SK-N-SH (cell line): ENCODE measurements at regions not wholly inside any gene's neighbourhood (a gene's known extent, or its start where the extent isn't known, plus 50 kb on each side); places are given as distances from the start of the nearest gene placed in this dataset.

Source experiments
- CTCF ChIA-PET: fragments of 300-600, 350-600 bp; formaldehyde crosslinking; extraction: SDS; loops from one replicate; lab custom pipeline; 2021; lab: Yijun Ruan, JAX
- POLR2A ChIA-PET: fragments of 350-600 bp; sonication (Branson Sonifier 250); formaldehyde crosslinking; extraction: SDS; loops from one replicate; lab custom pipeline; 2020; ENCODE audit warnings: antibody characterized with exemption, inconsistent platforms; lab: Yijun Ruan, JAX
- DNase-seq: peaks from one replicate; pipeline ENCODE4 v3.0.0; 2012
- H2AFZ ChIP-seq: fragments of 200-600 bp; sonication (generic); 2 replicates; pipeline ENCODE4 v1.8.1; 2016; ENCODE audit warnings: antibody characterized with exemption, mild to moderate bottlenecking, low read depth
- H3F3A ChIP-seq: fragments of 200-600 bp; sonication (generic); replicated peaks from 2 replicates; pipeline ENCODE3; 2016; ENCODE audit warnings: antibody characterized with exemption, mild to moderate bottlenecking; ENCODE audit not compliant: insufficient read depth
- H3K27ac ChIP-seq, 2 experiments: fragments of 200-500 bp in 1 of 2; fragments of 200-600 bp in 1 of 2; sonication (Bioruptor generic) in 1 of 2; sonication (generic), shearing (Covaris generic) in 1 of 2; 2 replicates each; pipeline versions ENCODE4 v1.5.1 to v1.6.1; 2014 to 2016; ENCODE audit warnings: low read depth in 2 of 2, inconsistent platforms in 1 of 2, low read length in 1 of 2, mild to moderate bottlenecking in 1 of 2, mixed read lengths in 1 of 2
- H3K27me3 ChIP-seq: fragments of 200-600 bp; sonication (generic), shearing (Covaris generic); 2 replicates; pipeline ENCODE4 v1.6.1; 2016; ENCODE audit warnings: mixed run types; ENCODE audit not compliant: insufficient read depth
- H3K36me3 ChIP-seq, 2 experiments: fragments of 200-500 bp in 1 of 2; fragments of 200-600 bp in 1 of 2; sonication (Bioruptor generic) in 1 of 2; sonication (generic) in 1 of 2; replicated peaks in 1 of 2; 2 replicates each; pipeline versions ENCODE3 to v1.5.1; 2014 to 2016; ENCODE audit warnings: low read length in 1 of 2, mild to moderate bottlenecking in 1 of 2; ENCODE audit not compliant: insufficient read depth in 2 of 2, control insufficient read depth in 1 of 2
- H3K4me1 ChIP-seq, 2 experiments: fragments of 200-500 bp in 1 of 2; fragments of 200-600 bp in 1 of 2; sonication (Bioruptor generic) in 1 of 2; sonication (generic), shearing (Covaris generic) in 1 of 2; 2 replicates each; pipeline versions ENCODE4 v1.5.1 to v1.6.1; 2014 to 2016; ENCODE audit warnings: low read depth in 1 of 2, low read length in 1 of 2, mixed run types in 1 of 2; ENCODE audit not compliant: insufficient read depth in 2 of 2, control insufficient read depth in 1 of 2
- H3K4me2 ChIP-seq: fragments of 200-600 bp; sonication (generic), shearing (Covaris generic); 2 replicates; pipeline ENCODE4 v1.6.1; 2017; ENCODE audit warnings: mixed run types
- H3K4me3 ChIP-seq, 2 experiments: fragments of 200-500 bp in 1 of 2; fragments of 200-600 bp in 1 of 2; sonication (Bioruptor generic) in 1 of 2; sonication (generic), shearing (Covaris generic) in 1 of 2; 2 replicates each; pipeline versions ENCODE4 v1.5.1 to v1.8.1; 2014 to 2016; ENCODE audit warnings: low read depth in 2 of 2, inconsistent platforms in 1 of 2, low read length in 1 of 2, mild to moderate bottlenecking in 1 of 2, mixed read lengths in 1 of 2, moderate library complexity in 1 of 2
- H3K79me2 ChIP-seq: fragments of 200-600 bp; sonication (generic); 2 replicates; pipeline ENCODE4 v1.8.1; 2017; ENCODE audit warnings: mild to moderate bottlenecking; ENCODE audit not compliant: insufficient read depth
- H3K9ac ChIP-seq: fragments of 200-600 bp; sonication (generic); 2 replicates; pipeline ENCODE4 v1.6.1; 2017; ENCODE audit warnings: mixed run types
- H3K9me2 ChIP-seq: fragments of 200-600 bp; sonication (generic); 2 replicates; pipeline ENCODE4 v1.6.1; 2017; ENCODE audit warnings: mixed run types
- H3K9me3 ChIP-seq: fragments of 200-600 bp; sonication (generic); 2 replicates; pipeline ENCODE4 v1.6.1; 2017; ENCODE audit warnings: mixed run types, mild to moderate bottlenecking, moderate library complexity
- H4K20me1 ChIP-seq: fragments of 200-600 bp; sonication (generic); 2 replicates; pipeline ENCODE4 v1.6.1; 2017; ENCODE audit warnings: mild to moderate bottlenecking, mixed run types; ENCODE audit not compliant: insufficient read depth
- CHD2 ChIP-seq: fragments of 150-350 bp; IDR thresholded peaks from 2 replicates; pipeline ENCODE4 v1.6.1; 2018; ENCODE audit warnings: low read length; ENCODE audit not compliant: partially characterized antibody
- FOXM1 ChIP-seq: IDR thresholded peaks from 2 replicates; pipeline ENCODE4 v1.4.0; 2012; ENCODE audit warnings: low read depth, mild to moderate bottlenecking
- GABPA ChIP-seq: IDR thresholded peaks from 2 replicates; pipeline ENCODE4 v1.4.0; 2012; ENCODE audit warnings: low read depth, mild to moderate bottlenecking
- MEF2A ChIP-seq: IDR thresholded peaks from 2 replicates; pipeline ENCODE4 v1.4.0; 2012; ENCODE audit warnings: low read depth, borderline replicate concordance
- RFX5 ChIP-seq: IDR thresholded peaks from 2 replicates; pipeline ENCODE4 v1.6.1; 2012; ENCODE audit warnings: mild to moderate bottlenecking, improper control_type of control experiment, low read length
- SIN3A ChIP-seq: IDR thresholded peaks from 2 replicates; pipeline ENCODE4 v1.6.1; 2012; ENCODE audit warnings: low read depth, mild to moderate bottlenecking, low read length, moderate library complexity, borderline replicate concordance
- TEAD4 ChIP-seq: IDR thresholded peaks from 2 replicates; pipeline ENCODE4 v1.4.0; 2012; ENCODE audit warnings: mild to moderate bottlenecking, borderline replicate concordance; ENCODE audit not compliant: insufficient read depth
- YY1 ChIP-seq: IDR thresholded peaks from 2 replicates; pipeline ENCODE4 v1.4.0; 2012; ENCODE audit warnings: low read depth, mild to moderate bottlenecking
- WGBS: methylation state at CpG from one replicate; pipeline ENCODE4 v1.1.6; 2017; ENCODE audit warnings: low lambda C conversion rate; 5-methylcytosine and 5-hydroxymethylcytosine counted together
- TF ChIP-seq, protein P1 (sequence below): fragments of 150-350 bp; IDR thresholded peaks from 2 replicates; pipeline ENCODE4 v1.6.1; 2016; ENCODE audit warnings: mild to moderate bottlenecking, low read depth, low read length
- TF ChIP-seq, protein P2 (sequence below): fragments of 150-350 bp; IDR thresholded peaks from 2 replicates; pipeline ENCODE4 v1.6.1; 2017; ENCODE audit warnings: antibody characterized with exemption, low read length, low read depth, borderline replicate concordance
- TF ChIP-seq, protein P3 (sequence below): IDR thresholded peaks from 2 replicates; pipeline ENCODE4 v1.4.0; 2012; ENCODE audit warnings: low read depth
- TF ChIP-seq, protein P4 (sequence below): IDR thresholded peaks from 2 replicates; pipeline ENCODE4 v1.6.1; 2012; ENCODE audit warnings: mild to moderate bottlenecking, low read depth, low read length, moderate library complexity
- TF ChIP-seq, protein P5 (sequence below): IDR thresholded peaks from 2 replicates; pipeline ENCODE4; 2012
- TF ChIP-seq, protein P6 (sequence below): IDR thresholded peaks from 2 replicates; pipeline ENCODE4 v1.4.0; 2012; ENCODE audit warnings: low read depth, borderline replicate concordance

DNA sequence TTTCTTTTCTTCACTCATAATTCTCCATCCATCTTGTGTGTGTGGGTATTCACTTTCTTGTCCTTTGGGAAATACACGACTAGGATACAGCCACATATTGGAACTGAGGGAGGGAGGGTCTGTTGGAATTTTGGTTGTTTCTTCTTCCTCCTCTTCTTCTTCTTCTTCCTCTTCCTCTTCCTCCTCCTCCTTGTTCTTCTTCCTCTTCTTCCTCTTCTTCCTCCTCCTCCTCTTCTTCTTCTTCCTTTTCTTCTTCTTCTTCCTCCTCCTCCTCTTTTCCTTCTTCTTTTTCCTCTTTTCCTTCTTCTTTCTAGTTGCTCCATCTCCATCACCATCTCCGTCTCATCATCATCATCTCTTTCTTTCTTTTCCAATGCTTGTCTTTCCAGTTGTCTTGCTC lies 1307.3 kb upstream of the ZEB2 start:
- no peaks in the 10 kb centered on the region for H3K27me3 ChIP-seq
- H3K36me3 ChIP-seq, result no peaks in the 10 kb centered on the region
- H3K4me2 ChIP-seq, result no peak overlapping the region
- TF ChIP-seq FOXM1 (no peak), GABPA (no peak), CHD2 (no peak), TEAD4 (no peak), SIN3A (no peak), RFX5 (no peak), MEF2A (no peak), YY1 (no peak)
- TF ChIP-seq, protein P1, sequence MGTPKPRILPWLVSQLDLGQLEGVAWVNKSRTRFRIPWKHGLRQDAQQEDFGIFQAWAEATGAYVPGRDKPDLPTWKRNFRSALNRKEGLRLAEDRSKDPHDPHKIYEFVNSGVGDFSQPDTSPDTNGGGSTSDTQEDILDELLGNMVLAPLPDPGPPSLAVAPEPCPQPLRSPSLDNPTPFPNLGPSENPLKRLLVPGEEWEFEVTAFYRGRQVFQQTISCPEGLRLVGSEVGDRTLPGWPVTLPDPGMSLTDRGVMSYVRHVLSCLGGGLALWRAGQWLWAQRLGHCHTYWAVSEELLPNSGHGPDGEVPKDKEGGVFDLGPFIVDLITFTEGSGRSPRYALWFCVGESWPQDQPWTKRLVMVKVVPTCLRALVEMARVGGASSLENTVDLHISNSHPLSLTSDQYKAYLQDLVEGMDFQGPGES, result no peak
- TF ChIP-seq, protein P2, sequence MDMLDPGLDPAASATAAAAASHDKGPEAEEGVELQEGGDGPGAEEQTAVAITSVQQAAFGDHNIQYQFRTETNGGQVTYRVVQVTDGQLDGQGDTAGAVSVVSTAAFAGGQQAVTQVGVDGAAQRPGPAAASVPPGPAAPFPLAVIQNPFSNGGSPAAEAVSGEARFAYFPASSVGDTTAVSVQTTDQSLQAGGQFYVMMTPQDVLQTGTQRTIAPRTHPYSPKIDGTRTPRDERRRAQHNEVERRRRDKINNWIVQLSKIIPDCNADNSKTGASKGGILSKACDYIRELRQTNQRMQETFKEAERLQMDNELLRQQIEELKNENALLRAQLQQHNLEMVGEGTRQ, result no peak
- TF ChIP-seq, protein P3, sequence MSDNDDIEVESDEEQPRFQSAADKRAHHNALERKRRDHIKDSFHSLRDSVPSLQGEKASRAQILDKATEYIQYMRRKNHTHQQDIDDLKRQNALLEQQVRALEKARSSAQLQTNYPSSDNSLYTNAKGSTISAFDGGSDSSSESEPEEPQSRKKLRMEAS, result no peak
- TF ChIP-seq, protein P4, sequence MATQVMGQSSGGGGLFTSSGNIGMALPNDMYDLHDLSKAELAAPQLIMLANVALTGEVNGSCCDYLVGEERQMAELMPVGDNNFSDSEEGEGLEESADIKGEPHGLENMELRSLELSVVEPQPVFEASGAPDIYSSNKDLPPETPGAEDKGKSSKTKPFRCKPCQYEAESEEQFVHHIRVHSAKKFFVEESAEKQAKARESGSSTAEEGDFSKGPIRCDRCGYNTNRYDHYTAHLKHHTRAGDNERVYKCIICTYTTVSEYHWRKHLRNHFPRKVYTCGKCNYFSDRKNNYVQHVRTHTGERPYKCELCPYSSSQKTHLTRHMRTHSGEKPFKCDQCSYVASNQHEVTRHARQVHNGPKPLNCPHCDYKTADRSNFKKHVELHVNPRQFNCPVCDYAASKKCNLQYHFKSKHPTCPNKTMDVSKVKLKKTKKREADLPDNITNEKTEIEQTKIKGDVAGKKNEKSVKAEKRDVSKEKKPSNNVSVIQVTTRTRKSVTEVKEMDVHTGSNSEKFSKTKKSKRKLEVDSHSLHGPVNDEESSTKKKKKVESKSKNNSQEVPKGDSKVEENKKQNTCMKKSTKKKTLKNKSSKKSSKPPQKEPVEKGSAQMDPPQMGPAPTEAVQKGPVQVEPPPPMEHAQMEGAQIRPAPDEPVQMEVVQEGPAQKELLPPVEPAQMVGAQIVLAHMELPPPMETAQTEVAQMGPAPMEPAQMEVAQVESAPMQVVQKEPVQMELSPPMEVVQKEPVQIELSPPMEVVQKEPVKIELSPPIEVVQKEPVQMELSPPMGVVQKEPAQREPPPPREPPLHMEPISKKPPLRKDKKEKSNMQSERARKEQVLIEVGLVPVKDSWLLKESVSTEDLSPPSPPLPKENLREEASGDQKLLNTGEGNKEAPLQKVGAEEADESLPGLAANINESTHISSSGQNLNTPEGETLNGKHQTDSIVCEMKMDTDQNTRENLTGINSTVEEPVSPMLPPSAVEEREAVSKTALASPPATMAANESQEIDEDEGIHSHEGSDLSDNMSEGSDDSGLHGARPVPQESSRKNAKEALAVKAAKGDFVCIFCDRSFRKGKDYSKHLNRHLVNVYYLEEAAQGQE, result no peak
- TF ChIP-seq, protein P5, sequence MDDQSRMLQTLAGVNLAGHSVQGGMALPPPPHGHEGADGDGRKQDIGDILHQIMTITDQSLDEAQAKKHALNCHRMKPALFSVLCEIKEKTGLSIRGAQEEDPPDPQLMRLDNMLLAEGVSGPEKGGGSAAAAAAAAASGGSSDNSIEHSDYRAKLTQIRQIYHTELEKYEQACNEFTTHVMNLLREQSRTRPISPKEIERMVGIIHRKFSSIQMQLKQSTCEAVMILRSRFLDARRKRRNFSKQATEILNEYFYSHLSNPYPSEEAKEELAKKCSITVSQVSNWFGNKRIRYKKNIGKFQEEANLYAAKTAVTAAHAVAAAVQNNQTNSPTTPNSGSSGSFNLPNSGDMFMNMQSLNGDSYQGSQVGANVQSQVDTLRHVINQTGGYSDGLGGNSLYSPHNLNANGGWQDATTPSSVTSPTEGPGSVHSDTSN, result no peak
- TF ChIP-seq, protein P6, sequence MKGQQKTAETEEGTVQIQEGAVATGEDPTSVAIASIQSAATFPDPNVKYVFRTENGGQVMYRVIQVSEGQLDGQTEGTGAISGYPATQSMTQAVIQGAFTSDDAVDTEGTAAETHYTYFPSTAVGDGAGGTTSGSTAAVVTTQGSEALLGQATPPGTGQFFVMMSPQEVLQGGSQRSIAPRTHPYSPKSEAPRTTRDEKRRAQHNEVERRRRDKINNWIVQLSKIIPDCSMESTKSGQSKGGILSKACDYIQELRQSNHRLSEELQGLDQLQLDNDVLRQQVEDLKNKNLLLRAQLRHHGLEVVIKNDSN, result no peak
- H3K9me3 ChIP-seq, result no peaks in the 10 kb centered on the region
- peak overlapping the region; percentile 56; the same call in 1 of the 2 replicates for H2AFZ ChIP-seq
- no peaks in the 10 kb centered on the region for H3K79me2 ChIP-seq
- H4K20me1 ChIP-seq, result no peaks in the 10 kb centered on the region
- DNase-seq, result no peak
- no peak overlapping the region for H3K27ac ChIP-seq
- no peaks in the 10 kb centered on the region for H3F3A ChIP-seq
- WGBS, result 42% methylated on average over 2 of the region's 2 CpGs
- no peak overlapping the region for H3K4me3 ChIP-seq
- H3K4me1 ChIP-seq, result no peaks in the 10 kb centered on the region
- ChIA-PET CTCF (no interaction called here), POLR2A (no interaction called here)
- H3K9ac ChIP-seq, result no peak overlapping the region
- no peaks in the 10 kb centered on the region; the same call in 1 of the 2 replicates for H3K9me2 ChIP-seq
